OCI-LY3 (cell line): ENCODE measurements at regions not wholly inside any gene's neighbourhood (a gene's known extent, or its start where the extent isn't known, plus 50 kb on each side); places are given as distances from the start of the nearest gene placed in this dataset.

Source experiments
- H2AFZ ChIP-seq: fragments of 200-600, 300-600 bp; shearing (Covaris generic); 2 replicates; pipeline ENCODE4 v1.6.0; 2014; ENCODE audit warnings: antibody characterized with exemption, low read depth, low read length
- H3K27ac ChIP-seq: fragments of 200-600, 300-600 bp; sonication (generic); 2 replicates; pipeline ENCODE4 v1.5.1; 2014; ENCODE audit warnings: mild to moderate bottlenecking, low read length, moderate library complexity, mixed read lengths
- H3K27me3 ChIP-seq: fragments of 200-600, 300-600 bp; sonication (generic); 2 replicates; pipeline ENCODE4 v1.6.1; 2014; ENCODE audit warnings: low read depth, low read length, mixed read lengths
- H3K36me3 ChIP-seq: fragments of 200-600, 300-600 bp; sonication (generic); replicated peaks from 2 replicates; pipeline ENCODE3; 2014; ENCODE audit warnings: low read depth, low read length, mixed read lengths
- H3K4me1 ChIP-seq: fragments of 300-600, 200-600 bp; sonication (generic); 2 replicates; pipeline ENCODE4 v1.6.1; 2014; ENCODE audit warnings: low read length, mixed read lengths
- H3K4me2 ChIP-seq: fragments of 200-600, 300-600 bp; sonication (generic); 2 replicates; pipeline ENCODE4 v1.6.1; 2014; ENCODE audit warnings: low read length, mixed read lengths
- H3K4me3 ChIP-seq: fragments of 300-600, 200-600 bp; sonication (generic); 2 replicates; pipeline ENCODE4 v1.5.1; 2014; ENCODE audit warnings: antibody characterized with exemption, mild to moderate bottlenecking, low read length, moderate library complexity
- H3K79me2 ChIP-seq: fragments of 300-600, 200-600 bp; shearing (Covaris generic); 2 replicates; pipeline ENCODE4 v1.6.1; 2014; ENCODE audit warnings: mild to moderate bottlenecking, low read length, mixed read lengths
- H3K9ac ChIP-seq: fragments of 300-600, 200-600 bp; shearing (Covaris generic); 2 replicates; pipeline ENCODE4 v1.6.0; 2014; ENCODE audit warnings: mild to moderate bottlenecking, low read length, moderate library complexity
- H3K9me3 ChIP-seq: fragments of 200-600, 300-600 bp; shearing (Covaris generic); 2 replicates; pipeline ENCODE4 v1.6.1; 2014; ENCODE audit warnings: low read length, mixed read lengths; ENCODE audit not compliant: insufficient read depth
- H4K20me1 ChIP-seq: fragments of 200-600, 300-600 bp; sonication (generic); 2 replicates; pipeline ENCODE4 v1.6.1; 2016; ENCODE audit warnings: low read length, mixed read lengths; ENCODE audit not compliant: insufficient read depth
- CTCF ChIP-seq: fragments of 200-600, 300-600 bp; sonication (generic); IDR thresholded peaks from 2 replicates; pipeline ENCODE4 v1.5.1; 2014; ENCODE audit warnings: antibody characterized with exemption, low read length, low read depth
- EZH2phosphoT487 ChIP-seq: fragments of 200-600 bp; shearing (Covaris generic); IDR thresholded peaks from 2 replicates; pipeline ENCODE4 v1.6.1; 2018; ENCODE audit warnings: antibody characterized with exemption, mixed run types, low read depth

GRCh38 chr9:95606489-95607350 is 89.9 kb upstream of the PTCH1 start:
- Histone ChIP-seq H3K27me3 (no peaks in the 10 kb centered on the region), H3K4me2 (no peak overlapping the region), H3K79me2 (no peaks in the 10 kb centered on the region), H3K27ac (no peak overlapping the region), H4K20me1 (no peaks in the 10 kb centered on the region), H3K9ac (no peak overlapping the region), H2AFZ (no peak overlapping the region), H3K4me3 (no peak overlapping the region), H3K36me3 (no peaks in the 10 kb centered on the region), H3K4me1 (no peaks in the 10 kb centered on the region), H3K9me3 (no peaks in the 10 kb centered on the region)
- no peak for TF ChIP-seq CTCF
- TF ChIP-seq EZH2phosphoT487 = no peak

- Histone ChIP-seq H4K20me1 (no peaks in the 10 kb centered on the region), H2AFZ (no peak overlapping the region), H3K4me3 (no peak overlapping the region), H3K4me2 (no peak overlapping the region), H3K27ac (no peak overlapping the region), H3K9ac (no peak overlapping the region), H3K27me3 (no peaks in the 10 kb centered on the region), H3K9me3 (no peaks in the 10 kb centered on the region), H3K4me1 (no peaks in the 10 kb centered on the region), H3K79me2 (no peaks in the 10 kb centered on the region), H3K36me3 (no peaks in the 10 kb centered on the region)
- TF ChIP-seq CTCF = no peak
- no peak for TF ChIP-seq EZH2phosphoT487
Observed at GRCh38 chr9:95605816-95606488, 89.2 kb upstream of the PTCH1 start.

GRCh38 chr9:95605101-95605500 is 88.3 kb upstream of the PTCH1 start:
- Histone ChIP-seq H3K36me3 (no peaks in the 10 kb centered on the region), H3K4me3 (no peak overlapping the region), H3K27ac (no peak overlapping the region), H3K9ac (no peak overlapping the region), H3K4me2 (no peak overlapping the region), H4K20me1 (no peaks in the 10 kb centered on the region), H3K9me3 (no peaks in the 10 kb centered on the region), H3K27me3 (no peaks in the 10 kb centered on the region), H2AFZ (no peak overlapping the region), H3K4me1 (no peaks in the 10 kb centered on the region), H3K79me2 (no peaks in the 10 kb centered on the region)
- TF ChIP-seq CTCF = no peak
- TF ChIP-seq EZH2phosphoT487 = no peak

GRCh38 chr9:95598236-95598635 is 81.5 kb upstream of the PTCH1 start:
- Histone ChIP-seq H3K27me3 (no peaks in the 10 kb centered on the region), H3K9me3 (no peaks in the 10 kb centered on the region)

More at GRCh38 chr9:95598236-95598635, 81.5 kb upstream of the PTCH1 start:
- Histone ChIP-seq H2AFZ (no peak overlapping the region), H3K27ac (no peak overlapping the region), H3K79me2 (no peaks in the 10 kb centered on the region), H3K4me3 (no peak overlapping the region), H3K9ac (no peak overlapping the region), H4K20me1 (no peaks in the 10 kb centered on the region), H3K4me1 (no peaks in the 10 kb centered on the region), H3K4me2 (no peak overlapping the region), H3K36me3 (no peaks in the 10 kb centered on the region)
- no peak for TF ChIP-seq EZH2phosphoT487
- no peak for TF ChIP-seq CTCF
